B cell (primary cell): ENCODE measurements at regions not wholly inside any gene's neighbourhood (a gene's known extent, or its start where the extent isn't known, plus 50 kb on each side); places are given as distances from the start of the nearest gene placed in this dataset.

Experiments
- EZH2 ChIP-seq: IDR thresholded peaks from 2 replicates; pipeline ENCODE4 v1.6.1; 2012; ENCODE audit warnings: borderline replicate concordance, low read depth, mild to moderate bottlenecking, moderate library complexity, low read length; ENCODE audit not compliant: insufficient read depth, poor library complexity, severe bottlenecking
- TF ChIP-seq, protein P1 (sequence below): fragments of 200-600 bp; IDR thresholded peaks from one replicate; pipeline ENCODE4 v1.8.0; 2022; ENCODE audit warnings: antibody characterized with exemption, mild to moderate bottlenecking

DNA sequence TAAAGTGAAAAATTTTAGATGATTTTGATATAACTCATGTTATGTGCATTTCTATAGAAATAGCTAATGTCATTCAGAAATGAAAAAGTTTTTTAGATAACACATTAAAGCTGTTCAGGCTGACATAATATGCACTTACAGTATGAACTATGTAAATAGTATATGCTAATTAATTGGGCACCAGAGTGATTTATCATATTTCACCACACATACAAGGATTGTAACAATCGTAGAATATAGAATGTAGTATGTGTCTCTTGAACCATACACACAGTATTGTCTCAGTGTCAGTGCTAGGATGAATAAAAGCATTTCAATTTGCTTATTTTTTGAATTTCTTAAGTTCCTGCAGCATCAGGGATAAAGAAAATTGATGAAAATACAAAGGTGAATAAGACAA, 710.0 kb downstream of the OTOL1 start:
- TF ChIP-seq, protein P1, sequence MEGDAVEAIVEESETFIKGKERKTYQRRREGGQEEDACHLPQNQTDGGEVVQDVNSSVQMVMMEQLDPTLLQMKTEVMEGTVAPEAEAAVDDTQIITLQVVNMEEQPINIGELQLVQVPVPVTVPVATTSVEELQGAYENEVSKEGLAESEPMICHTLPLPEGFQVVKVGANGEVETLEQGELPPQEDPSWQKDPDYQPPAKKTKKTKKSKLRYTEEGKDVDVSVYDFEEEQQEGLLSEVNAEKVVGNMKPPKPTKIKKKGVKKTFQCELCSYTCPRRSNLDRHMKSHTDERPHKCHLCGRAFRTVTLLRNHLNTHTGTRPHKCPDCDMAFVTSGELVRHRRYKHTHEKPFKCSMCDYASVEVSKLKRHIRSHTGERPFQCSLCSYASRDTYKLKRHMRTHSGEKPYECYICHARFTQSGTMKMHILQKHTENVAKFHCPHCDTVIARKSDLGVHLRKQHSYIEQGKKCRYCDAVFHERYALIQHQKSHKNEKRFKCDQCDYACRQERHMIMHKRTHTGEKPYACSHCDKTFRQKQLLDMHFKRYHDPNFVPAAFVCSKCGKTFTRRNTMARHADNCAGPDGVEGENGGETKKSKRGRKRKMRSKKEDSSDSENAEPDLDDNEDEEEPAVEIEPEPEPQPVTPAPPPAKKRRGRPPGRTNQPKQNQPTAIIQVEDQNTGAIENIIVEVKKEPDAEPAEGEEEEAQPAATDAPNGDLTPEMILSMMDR, result no peak
- TF ChIP-seq EZH2, result no peak
